WERI-Rb-1 (cell line): ENCODE measurements at regions not wholly inside any gene's neighbourhood (a gene's known extent, or its start where the extent isn't known, plus 50 kb on each side); places are given as distances from the start of the nearest gene placed in this dataset.
"Not testable (repeated sequence)": the region's sequence is repeated elsewhere in the genome, so short reads cannot be mapped to it uniquely, and the experiment has no call there.

Source experiments
- DNase-seq: peaks from one replicate; pipeline ENCODE4 v3.0.0-alpha.2; 2020
- H3K27ac ChIP-seq: fragments of 250-450 bp; sonication (Bioruptor Pico); 2 replicates; pipeline ENCODE4 v1.5.1; 2020; ENCODE audit warnings: mild to moderate bottlenecking, moderate library complexity
- H3K27me3 ChIP-seq: fragments of 250-450 bp; sonication (Bioruptor Pico); 2 replicates; pipeline ENCODE4 v1.5.1; 2021; ENCODE audit warnings: mild to moderate bottlenecking, low read depth, moderate library complexity; ENCODE audit not compliant: insufficient read depth, severe bottlenecking
- H3K36me3 ChIP-seq: fragments of 250-450 bp; sonication (Bioruptor Pico); 2 replicates; pipeline ENCODE4 v1.5.1; 2020; ENCODE audit warnings: mild to moderate bottlenecking, moderate library complexity
- H3K4me3 ChIP-seq: 2 replicates; pipeline ENCODE4 v1.5.1; 2011; ENCODE audit warnings: low read depth, mild to moderate bottlenecking, control low read depth, low read length
- H3K9me3 ChIP-seq: fragments of 250-450 bp; sonication (Bioruptor Pico); 2 replicates; pipeline ENCODE4 v1.5.1; 2021; ENCODE audit warnings: mild to moderate bottlenecking, moderate library complexity; ENCODE audit not compliant: severe bottlenecking
- CTCF ChIP-seq: IDR thresholded peaks from 2 replicates; pipeline ENCODE4 v1.5.1; 2011; ENCODE audit warnings: low read depth, mild to moderate bottlenecking, control low read depth, inconsistent platforms, low read length

- Histone ChIP-seq H3K27ac (no peak overlapping the region), H3K9me3 (no peaks in the 10 kb centered on the region), H3K27me3 (no peaks in the 10 kb centered on the region), H3K36me3 (no peaks in the 10 kb centered on the region), H3K4me3 (no peak overlapping the region)
- TF ChIP-seq CTCF = no peak
- no peak for DNase-seq
Measured at GRCh38 chr6:137673603-137674002, 179.4 kb upstream of the OLIG3 start.

- no peak for DNase-seq
- Histone ChIP-seq H3K27ac (no peak overlapping the region), H3K4me3 (no peak overlapping the region), H3K27me3 (no peaks in the 10 kb centered on the region), H3K9me3 (no peaks in the 10 kb centered on the region), H3K36me3 (no peaks in the 10 kb centered on the region)
- TF ChIP-seq CTCF = no peak
Measured at GRCh38 chr6:137676888-137677287, 182.7 kb upstream of the OLIG3 start.

- Histone ChIP-seq H3K9me3 (no peaks in the 10 kb centered on the region), H3K4me3 (no peak overlapping the region), H3K27ac (no peak overlapping the region), H3K36me3 (no peaks in the 10 kb centered on the region), H3K27me3 (no peaks in the 10 kb centered on the region)
- TF ChIP-seq CTCF = no peak
- DNase-seq = no peak
Measured at GRCh38 chr6:137677709-137678108, 183.5 kb upstream of the OLIG3 start.

- TF ChIP-seq CTCF = no peak
- H3K4me3 ChIP-seq = no peak overlapping the region
- no peaks in the 10 kb centered on the region for H3K9me3 ChIP-seq
- no peak overlapping the region for H3K27ac ChIP-seq
- H3K27me3 ChIP-seq = no peaks in the 10 kb centered on the region
- DNase-seq = no peak
- H3K36me3 ChIP-seq = no peaks in the 10 kb centered on the region
Measured at GRCh38 chr6:137678451-137678850, 184.3 kb upstream of the OLIG3 start.

GRCh38 chr6:137680705-137681346 lies 186.2 kb upstream of the TNFAIP3 start:
- DNase-seq = no peak
- H3K27ac ChIP-seq = no peak overlapping the region
- H3K4me3 ChIP-seq = no peak overlapping the region
- no peaks in the 10 kb centered on the region for H3K9me3 ChIP-seq
- H3K27me3 ChIP-seq = peaks cover 3% of the 10 kb centered on the region
- no peak for TF ChIP-seq CTCF
- H3K36me3 ChIP-seq = no peaks in the 10 kb centered on the region

GRCh38 chr6:137681445-137682009 lies 185.5 kb upstream of the TNFAIP3 start:
- TF ChIP-seq CTCF = no peak
- Histone ChIP-seq H3K4me3 (no peak overlapping the region), H3K36me3 (no peaks in the 10 kb centered on the region), H3K27ac (no peak overlapping the region), H3K27me3 (peaks cover 3% of the 10 kb centered on the region), H3K9me3 (no peaks in the 10 kb centered on the region)
- DNase-seq = no peak

GRCh38 chr6:137682658-137683057 lies 184.4 kb upstream of the TNFAIP3 start:
- not testable (repeated sequence) for DNase-seq, H3K9me3 ChIP-seq, H3K36me3 ChIP-seq, H3K4me3 ChIP-seq, H3K27ac ChIP-seq, H3K27me3 ChIP-seq
